GM18873 (cell line): ENCODE measurements at regions not wholly inside any gene's neighbourhood (a gene's known extent, or its start where the extent isn't known, plus 50 kb on each side); places are given as distances from the start of the nearest gene placed in this dataset.
"Not testable (repeated sequence)": the region's sequence is repeated elsewhere in the genome, so short reads cannot be mapped to it uniquely, and the experiment has no call there.

Source experiments
- ATAC-seq: cut with Tn5 transposase; IDR thresholded peaks from one replicate; pipeline ENCODE4 v1.9.1; 2021; ENCODE audit warnings: mild to moderate bottlenecking, moderate library complexity, moderate number of reproducible peaks; ENCODE audit not compliant: unreplicated experiment, low FRiP score

- no peak for ATAC-seq
Measured at GRCh38 chr6:25112322-25112773, 166.8 kb upstream of the CARMIL1 start.

GRCh38 chr6:25113436-25113835 is 165.7 kb upstream of the CARMIL1 start:
- ATAC-seq = no peak

GRCh38 chr6:25118038-25118437 is 161.1 kb upstream of the CARMIL1 start:
- ATAC-seq = no peak

- no peak for ATAC-seq
Measured at GRCh38 chr6:25121186-25121585, 158.0 kb upstream of the CARMIL1 start.

GRCh38 chr6:25122001-25122400 is 157.2 kb upstream of the CARMIL1 start:
- ATAC-seq = no peak

GRCh38 chr6:25122622-25123237 is 156.4 kb upstream of the CARMIL1 start:
- no peak for ATAC-seq

- no peak for ATAC-seq
Measured at GRCh38 chr6:25124216-25124715, 154.9 kb upstream of the CARMIL1 start.

- ATAC-seq = no peak
Measured at GRCh38 chr6:25125736-25126135, 153.4 kb upstream of the CARMIL1 start.

GRCh38 chr6:25127076-25127837 is 151.9 kb upstream of the CARMIL1 start:
- ATAC-seq = no peak

GRCh38 chr6:25130518-25130917 is 148.7 kb upstream of the CARMIL1 start:
- no peak for ATAC-seq

- ATAC-seq = no peak
Measured at GRCh38 chr6:25132934-25133333, 146.2 kb upstream of the CARMIL1 start.

- no peak for ATAC-seq
Measured at GRCh38 chr6:25133568-25133967, 145.6 kb upstream of the CARMIL1 start.

GRCh38 chr6:25136854-25137253 is 142.3 kb upstream of the CARMIL1 start:
- ATAC-seq = no peak

- ATAC-seq = no peak
Measured at GRCh38 chr6:25137480-25137879, 141.7 kb upstream of the CARMIL1 start.

- ATAC-seq = no peak
Measured at GRCh38 chr6:25137916-25138232, 141.3 kb upstream of the CARMIL1 start.

- peak; percentile 91 for ATAC-seq
Measured at GRCh38 chr6:25138233-25138933, 140.8 kb upstream of the CARMIL1 start.

- no peak for ATAC-seq
Measured at GRCh38 chr6:25138934-25139415, 140.2 kb upstream of the CARMIL1 start.

- not testable (repeated sequence) for ATAC-seq
Measured at GRCh38 chr6:25139608-25140007, 139.6 kb upstream of the CARMIL1 start.

- ATAC-seq = no peak
Measured at GRCh38 chr6:25142506-25142905, 136.7 kb upstream of the CARMIL1 start.

GRCh38 chr6:25144919-25145318 is 134.3 kb upstream of the CARMIL1 start:
- no peak for ATAC-seq

- peak; percentile 94 for ATAC-seq
Measured at GRCh38 chr6:25147223-25147622, 132.0 kb upstream of the CARMIL1 start.
